ENCODE measurements at regions not wholly inside any gene's neighbourhood (a gene's known extent, or its start where the extent isn't known, plus 50 kb on each side); places are given as distances from the start of the nearest gene placed in this dataset.

DNA sequence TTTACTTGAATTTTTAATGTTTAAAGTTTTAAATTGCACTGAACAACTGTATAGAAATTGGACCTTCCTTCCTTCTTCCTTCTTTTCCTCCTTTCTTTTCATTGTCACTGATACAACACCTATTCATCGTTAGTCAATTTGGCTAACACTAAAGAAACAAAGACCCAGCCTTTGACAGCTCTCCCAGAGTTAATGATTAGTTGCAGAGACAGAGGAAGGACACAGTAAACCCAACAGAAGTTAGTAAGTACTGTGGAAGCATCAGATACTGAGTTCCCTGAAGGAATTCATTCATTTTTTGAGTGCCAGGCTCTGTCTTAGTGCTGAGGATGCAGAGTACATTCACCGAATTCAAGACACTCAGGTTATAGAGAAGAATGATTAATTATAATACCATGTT lies 77.9 kb upstream of the RAB27B start:
- TF ChIP-seq, protein P1, sequence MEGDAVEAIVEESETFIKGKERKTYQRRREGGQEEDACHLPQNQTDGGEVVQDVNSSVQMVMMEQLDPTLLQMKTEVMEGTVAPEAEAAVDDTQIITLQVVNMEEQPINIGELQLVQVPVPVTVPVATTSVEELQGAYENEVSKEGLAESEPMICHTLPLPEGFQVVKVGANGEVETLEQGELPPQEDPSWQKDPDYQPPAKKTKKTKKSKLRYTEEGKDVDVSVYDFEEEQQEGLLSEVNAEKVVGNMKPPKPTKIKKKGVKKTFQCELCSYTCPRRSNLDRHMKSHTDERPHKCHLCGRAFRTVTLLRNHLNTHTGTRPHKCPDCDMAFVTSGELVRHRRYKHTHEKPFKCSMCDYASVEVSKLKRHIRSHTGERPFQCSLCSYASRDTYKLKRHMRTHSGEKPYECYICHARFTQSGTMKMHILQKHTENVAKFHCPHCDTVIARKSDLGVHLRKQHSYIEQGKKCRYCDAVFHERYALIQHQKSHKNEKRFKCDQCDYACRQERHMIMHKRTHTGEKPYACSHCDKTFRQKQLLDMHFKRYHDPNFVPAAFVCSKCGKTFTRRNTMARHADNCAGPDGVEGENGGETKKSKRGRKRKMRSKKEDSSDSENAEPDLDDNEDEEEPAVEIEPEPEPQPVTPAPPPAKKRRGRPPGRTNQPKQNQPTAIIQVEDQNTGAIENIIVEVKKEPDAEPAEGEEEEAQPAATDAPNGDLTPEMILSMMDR (IDR thresholded peaks at IDR 0.05): no peak
- TF ChIP-seq EZH2 (IDR thresholded peaks at IDR 0.05) (no peak), EZH2phosphoT487 (IDR thresholded peaks at IDR 0.05) (no peak)

Data from neural progenitor cell (in vitro differentiated cells).